SIG-M5 (cell line): ENCODE measurements at regions not wholly inside any gene's neighbourhood (a gene's known extent, or its start where the extent isn't known, plus 50 kb on each side); places are given as distances from the start of the nearest gene placed in this dataset.

Experiments
- DNase-seq: peaks from one replicate; lab custom pipeline; 2025; lab: John Stamatoyannopoulos, UW

- no peak for DNase-seq
Observed at GRCh38 chr5:68452286-68452685, 236.7 kb downstream of the PIK3R1 start.

GRCh38 chr5:68454172-68454571, 238.6 kb downstream of the PIK3R1 start:
- no peak for DNase-seq

GRCh38 chr5:68454766-68455165, 239.2 kb downstream of the PIK3R1 start:
- no peak for DNase-seq

- DNase-seq: no peak
Observed at GRCh38 chr5:68455216-68455615, 239.7 kb downstream of the PIK3R1 start.

- DNase-seq: no peak
Observed at GRCh38 chr5:68456756-68457217, 241.2 kb downstream of the PIK3R1 start.

- DNase-seq: no peak
Observed at GRCh38 chr5:68457285-68457684, 241.7 kb downstream of the PIK3R1 start.

- no peak for DNase-seq
Observed at GRCh38 chr5:68458416-68459021, 243.0 kb downstream of the PIK3R1 start.

GRCh38 chr5:68459093-68459809, 243.7 kb downstream of the PIK3R1 start:
- no peak for DNase-seq

- no peak for DNase-seq
Observed at GRCh38 chr5:68459810-68460139, 244.2 kb downstream of the PIK3R1 start.

GRCh38 chr5:68460147-68460798, 244.7 kb downstream of the PIK3R1 start:
- no peak for DNase-seq

- no peak for DNase-seq
Observed at GRCh38 chr5:68463606-68464005, 248.1 kb downstream of the PIK3R1 start.

GRCh38 chr5:68464424-68464823, 248.9 kb downstream of the PIK3R1 start:
- DNase-seq: no peak

GRCh38 chr5:68465133-68465532, 249.6 kb downstream of the PIK3R1 start:
- no peak for DNase-seq

GRCh38 chr5:68465934-68466551, 250.5 kb downstream of the PIK3R1 start:
- no peak for DNase-seq

GRCh38 chr5:68467208-68467607, 251.7 kb downstream of the PIK3R1 start:
- DNase-seq: no peak

- no peak for DNase-seq
Observed at GRCh38 chr5:68467794-68468193, 252.2 kb downstream of the PIK3R1 start.

GRCh38 chr5:68468322-68468721, 252.8 kb downstream of the PIK3R1 start:
- no peak for DNase-seq

GRCh38 chr5:68475476-68475983, 260.0 kb downstream of the PIK3R1 start:
- DNase-seq: no peak

GRCh38 chr5:68476854-68477253, 261.3 kb downstream of the PIK3R1 start:
- no peak for DNase-seq

GRCh38 chr5:68478301-68479095, 262.9 kb downstream of the PIK3R1 start:
- no peak for DNase-seq

- DNase-seq: no peak
Observed at GRCh38 chr5:68479524-68479923, 264.0 kb downstream of the PIK3R1 start.
